ENCODE measurements at regions not wholly inside any gene's neighbourhood (a gene's known extent, or its start where the extent isn't known, plus 50 kb on each side); places are given as distances from the start of the nearest gene placed in this dataset.

DNA sequence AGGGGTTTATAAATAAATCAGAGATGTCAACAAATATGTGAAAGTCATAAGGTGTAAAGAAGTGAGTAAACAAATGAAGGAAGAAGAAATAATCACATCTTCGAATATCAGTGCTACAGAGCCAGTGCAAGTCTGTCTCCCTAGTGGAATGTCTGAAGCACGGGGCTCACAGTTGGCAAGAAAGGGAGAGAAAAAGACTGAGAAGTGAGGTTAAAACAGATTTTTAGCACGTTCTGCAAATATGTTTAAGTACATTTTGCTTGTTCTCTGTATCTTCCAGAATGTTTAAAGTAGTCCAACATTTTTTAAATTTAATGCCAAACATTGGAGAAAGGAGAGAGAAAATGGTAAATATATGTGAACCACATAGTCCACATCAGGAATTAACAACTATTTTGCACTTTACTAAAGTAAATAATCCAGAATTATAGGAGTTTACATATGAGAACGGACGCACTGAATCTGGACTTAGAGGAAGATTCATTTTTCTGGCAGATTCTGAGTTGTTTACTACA lies 682.4 kb downstream of the LTN1 start:
- TF ChIP-seq POLR2A (IDR thresholded peaks at IDR 0.05) (no peak), CTCF (IDR thresholded peaks at IDR 0.05) (no peak)
